BE2C (cell line): ENCODE measurements at regions not wholly inside any gene's neighbourhood (a gene's known extent, or its start where the extent isn't known, plus 50 kb on each side); places are given as distances from the start of the nearest gene placed in this dataset.
A peak's percentile ranks its signal among the peaks of the same experiment; 100 is the strongest.

ENCODE experiments used
- DNase-seq: peaks from one replicate; pipeline ENCODE4 v3.0.0-alpha.2; 2020
- H3K27me3 ChIP-seq: fragments of 250-450 bp; sonication (Bioruptor Pico); 2 replicates; pipeline ENCODE4 v1.5.1; 2020; ENCODE audit warnings: mild to moderate bottlenecking
- H3K36me3 ChIP-seq: fragments of 250-450 bp; sonication (Bioruptor Pico); 2 replicates; pipeline ENCODE4 v1.5.1; 2020; ENCODE audit warnings: mild to moderate bottlenecking
- H3K4me1 ChIP-seq: fragments of 250-450 bp; sonication (Bioruptor Pico); 2 replicates; pipeline ENCODE4 v1.5.1; 2020
- H3K4me3 ChIP-seq: 2 replicates; pipeline ENCODE4 v1.5.1; 2011; ENCODE audit warnings: low read depth, low read length
- H3K9me3 ChIP-seq: fragments of 250-450 bp; sonication (Bioruptor Pico); 2 replicates; pipeline ENCODE4 v1.5.1; 2020
- CTCF ChIP-seq: IDR thresholded peaks from 2 replicates; pipeline ENCODE4 v1.5.1; 2012; ENCODE audit warnings: mild to moderate bottlenecking, low read depth, low read length

- Histone ChIP-seq H3K4me3 (no peak overlapping the region), H3K27me3 (no peaks in the 10 kb centered on the region), H3K4me1 (peaks cover 27% of the 10 kb centered on the region), H3K36me3 (no peaks in the 10 kb centered on the region), H3K9me3 (no peaks in the 10 kb centered on the region; the same call in 1 of the 2 replicates)
- peak; percentile 16 for DNase-seq
- TF ChIP-seq CTCF, result no peak
Measured at GRCh38 chr13:48600374-48601364, 53.1 kb upstream of the CYSLTR2 start.

GRCh38 chr13:48602296-48603016 lies 51.3 kb upstream of the CYSLTR2 start:
- H3K9me3 ChIP-seq, result no peaks in the 10 kb centered on the region

DNA sequence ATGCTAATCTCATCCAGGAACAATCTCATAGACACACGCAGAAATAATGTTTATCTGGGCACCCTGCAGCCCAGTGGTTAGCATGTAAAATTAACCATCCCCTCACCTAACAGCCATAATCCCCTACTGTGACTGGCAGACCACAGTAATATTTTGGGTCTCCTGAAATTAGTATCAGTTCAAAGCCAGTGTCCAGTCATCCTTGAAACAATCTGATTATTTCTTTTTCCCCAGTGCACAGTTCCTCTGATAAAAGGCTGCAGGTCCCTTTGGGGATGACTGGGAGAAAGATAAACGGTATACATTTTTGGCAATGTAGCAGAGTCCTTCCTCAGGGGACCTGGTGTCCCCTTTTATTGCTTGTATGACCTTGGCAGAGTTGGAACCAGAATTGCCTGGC lies 50.4 kb upstream of the CYSLTR2 start:
- Histone ChIP-seq H3K27me3 (no peaks in the 10 kb centered on the region), H3K4me1 (peaks cover 23% of the 10 kb centered on the region), H3K9me3 (no peaks in the 10 kb centered on the region; the same call in 1 of the 2 replicates), H3K36me3 (no peaks in the 10 kb centered on the region), H3K4me3 (no peak overlapping the region; the same call in 1 of the 2 replicates)
- no peak for TF ChIP-seq CTCF
- DNase-seq, result peak; percentile 55

More at GRCh38 chr13:48602296-48603016, 51.3 kb upstream of the CYSLTR2 start:
- Histone ChIP-seq H3K4me1 (peaks cover 23% of the 10 kb centered on the region), H3K4me3 (no peak overlapping the region), H3K27me3 (no peaks in the 10 kb centered on the region), H3K36me3 (no peaks in the 10 kb centered on the region)
- no peak for DNase-seq
- TF ChIP-seq CTCF, result no peak
